Transverse colon (tissue), 4 donors: ENCODE measurements at regions not wholly inside any gene's neighbourhood (a gene's known extent, or its start where the extent isn't known, plus 50 kb on each side); places are given as distances from the start of the nearest gene placed in this dataset.

Source experiments
- DNase-seq: peaks from one replicate; pipeline ENCODE4 v3.0.0-alpha.2; 2019
- H3K27ac ChIP-seq, 4 donors: fragments of 200-600 bp; sonication (generic); 2 replicates each; pipeline ENCODE4 v1.5.1; 2016 to 2018; ENCODE audit warnings: inconsistent platforms in 4 of 4
- H3K27me3 ChIP-seq: fragments of 200-600 bp; sonication (generic); 2 replicates; pipeline ENCODE4 v1.5.1; 2017; ENCODE audit warnings: inconsistent platforms
- H3K36me3 ChIP-seq, 4 donors: fragments of 200-600 bp; sonication (generic); 2 replicates each; pipeline ENCODE4 v1.5.1; 2017 to 2019; ENCODE audit warnings: inconsistent platforms in 4 of 4
- H3K4me1 ChIP-seq, 4 donors: fragments of 200-600 bp; sonication (generic); 2 replicates each; pipeline ENCODE4 v1.5.1; 2017 to 2020; ENCODE audit warnings: inconsistent platforms in 4 of 4
- H3K4me3 ChIP-seq, 4 donors: fragments of 200-600 bp; sonication (generic); 1 replicate in 1 of 4; 2 replicates in 3 of 4; pipeline versions ENCODE4 v1.5.1 to v1.6.1; 2017 to 2019; ENCODE audit warnings: inconsistent platforms in 4 of 4
- H3K9me3 ChIP-seq, 2 donors: fragments of 200-600 bp; sonication (generic); 2 replicates each; pipeline ENCODE4 v1.5.1; 2017 to 2019; ENCODE audit warnings: inconsistent platforms in 2 of 2
- EP300 ChIP-seq: sonication (generic); formaldehyde crosslinking; IDR thresholded peaks from one replicate; pipeline ENCODE4 v1.6.1; 2017; ENCODE audit warnings: antibody characterized with exemption, low read depth
- POLR2A ChIP-seq: fragments of 450-650 bp; IDR thresholded peaks from one replicate; pipeline ENCODE4 v1.6.1; 2016; ENCODE audit warnings: antibody characterized with exemption, mild to moderate bottlenecking, moderate library complexity
- POLR2AphosphoS5 ChIP-seq, 3 donors: sonication (generic); formaldehyde crosslinking; IDR thresholded peaks; one replicate each; pipeline ENCODE4 v1.6.1; 2016; ENCODE audit warnings: antibody characterized with exemption in 3 of 3
- whole genome bisulfite sequencing, 2 donors: methylation state at CpG; one replicate each; pipeline ENCODE4 v1.1.5; 2018; ENCODE audit warnings: low coverage in 1 of 2; 5-methylcytosine and 5-hydroxymethylcytosine counted together
- in situ Hi-C, 4 donors: fragments of 200-750 bp; cut with MboI; loops; one replicate each; pipeline versions ENCODE4 v1.15.0 to v1.15.1; 2017; ENCODE audit warnings: low sequenced_read_pairs in 3 of 4, low pct_ligation_motif_present in 1 of 4, low pct_unique_long_range_greater_than_20kb in 1 of 4
- intact Hi-C: fragments of 100-400 bp; cut with DNase I; formaldehyde crosslinking; loops from one replicate; pipeline ENCODE4 v1.15.1; 2023; ENCODE audit warnings: low total_unique reads
- small RNA-seq, 4 donors: library from RNA; depleted of rRNA; stranded (forward); fragments of <200 nt; gene quantifications; one replicate each; pipeline ENCODE3, GENCODE V24; 2016
- TF ChIP-seq, protein P1 (sequence below), 5 experiments: fragments of 200-600 bp in 3 of 5; fragments of 450-650 bp in 2 of 5; sonication (generic) in 3 of 5; IDR thresholded peaks; 1 replicate in 2 of 5; 2 replicates in 3 of 5; pipeline ENCODE4 v1.5.1; 2016 to 2017; ENCODE audit warnings: antibody characterized with exemption in 5 of 5, inconsistent platforms in 3 of 5, mild to moderate bottlenecking in 2 of 5, moderate library complexity in 1 of 5

DNA sequence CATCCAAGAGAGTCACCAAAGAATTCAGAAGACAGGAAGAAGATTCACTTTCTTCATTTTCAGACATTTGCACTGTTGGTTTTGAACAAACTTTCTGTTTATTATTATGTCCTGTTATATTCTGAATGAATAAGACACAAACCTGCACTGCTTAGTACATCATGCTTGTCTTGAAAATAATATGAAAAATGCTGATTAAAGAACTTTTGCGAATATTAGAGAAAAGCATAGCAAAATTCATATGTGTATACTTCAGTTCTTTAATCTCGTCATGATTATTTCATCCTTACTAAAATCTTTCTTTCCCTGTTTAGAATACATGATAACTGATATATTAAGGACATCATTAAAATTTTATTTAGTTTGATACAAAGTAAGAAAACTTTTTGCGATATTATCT is 504.1 kb downstream of the POM121L12 start:
- no peaks in the 10 kb centered on the region for H3K27me3 ChIP-seq
- no peak for DNase-seq
- no peaks in the 10 kb centered on the region for H3K9me3 ChIP-seq
- no peaks in the 10 kb centered on the region for H3K4me1 ChIP-seq
- 91 to 95% methylated on average over 3 of the region's 3 CpGs for WGBS, 2 donors
- intact Hi-C loops: no loop called here
- TF ChIP-seq EP300 (no peak), POLR2AphosphoS5 (IDR thresholded peaks at IDR 0.05) (no peak), POLR2A (no peak)
- TF ChIP-seq, protein P1, sequence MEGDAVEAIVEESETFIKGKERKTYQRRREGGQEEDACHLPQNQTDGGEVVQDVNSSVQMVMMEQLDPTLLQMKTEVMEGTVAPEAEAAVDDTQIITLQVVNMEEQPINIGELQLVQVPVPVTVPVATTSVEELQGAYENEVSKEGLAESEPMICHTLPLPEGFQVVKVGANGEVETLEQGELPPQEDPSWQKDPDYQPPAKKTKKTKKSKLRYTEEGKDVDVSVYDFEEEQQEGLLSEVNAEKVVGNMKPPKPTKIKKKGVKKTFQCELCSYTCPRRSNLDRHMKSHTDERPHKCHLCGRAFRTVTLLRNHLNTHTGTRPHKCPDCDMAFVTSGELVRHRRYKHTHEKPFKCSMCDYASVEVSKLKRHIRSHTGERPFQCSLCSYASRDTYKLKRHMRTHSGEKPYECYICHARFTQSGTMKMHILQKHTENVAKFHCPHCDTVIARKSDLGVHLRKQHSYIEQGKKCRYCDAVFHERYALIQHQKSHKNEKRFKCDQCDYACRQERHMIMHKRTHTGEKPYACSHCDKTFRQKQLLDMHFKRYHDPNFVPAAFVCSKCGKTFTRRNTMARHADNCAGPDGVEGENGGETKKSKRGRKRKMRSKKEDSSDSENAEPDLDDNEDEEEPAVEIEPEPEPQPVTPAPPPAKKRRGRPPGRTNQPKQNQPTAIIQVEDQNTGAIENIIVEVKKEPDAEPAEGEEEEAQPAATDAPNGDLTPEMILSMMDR (IDR thresholded peaks at IDR 0.05): no peak
- no peaks in the 10 kb centered on the region for H3K36me3 ChIP-seq
- in situ Hi-C loops: no loop called here
- no peak overlapping the region for H3K4me3 ChIP-seq
- no peak overlapping the region for H3K27ac ChIP-seq

DNA sequence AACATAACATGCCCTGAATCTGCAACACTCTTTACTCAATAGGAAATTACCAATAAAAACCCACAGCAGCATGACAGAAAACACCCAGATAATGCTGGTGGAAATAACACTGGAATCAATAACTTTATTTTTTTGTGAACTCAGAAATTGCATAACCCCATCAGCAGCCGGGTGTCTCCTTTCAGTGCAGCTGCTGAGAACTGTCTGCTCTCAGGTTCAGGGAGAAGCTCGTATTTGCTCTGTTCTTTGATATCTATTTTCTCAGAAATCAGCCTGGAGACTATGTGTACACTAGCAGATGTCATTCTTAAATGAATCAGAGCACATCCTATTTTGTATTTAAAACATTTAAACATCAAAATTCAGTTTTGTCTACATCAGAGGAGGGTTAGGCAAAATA is 506.0 kb downstream of the POM121L12 start:
- TF ChIP-seq EP300: no peak
- no peak for TF ChIP-seq POLR2AphosphoS5 (IDR thresholded peaks at IDR 0.05)
- no peak for TF ChIP-seq POLR2A
- TF ChIP-seq, protein P1 (IDR thresholded peaks at IDR 0.05): no peak
- no peaks in the 10 kb centered on the region for H3K9me3 ChIP-seq
- H3K27me3 ChIP-seq: no peaks in the 10 kb centered on the region
- no peak overlapping the region for H3K27ac ChIP-seq
- 35 to 60% methylated on average over 1 to 2 of the region's 2 CpGs for WGBS, 2 donors
- DNase-seq: no peak
- H3K4me1 ChIP-seq: no peaks in the 10 kb centered on the region
- no peaks in the 10 kb centered on the region for H3K36me3 ChIP-seq
- in situ Hi-C loops (no loop called here), intact Hi-C loops (no loop called here)
- H3K4me3 ChIP-seq: no peak overlapping the region

DNA sequence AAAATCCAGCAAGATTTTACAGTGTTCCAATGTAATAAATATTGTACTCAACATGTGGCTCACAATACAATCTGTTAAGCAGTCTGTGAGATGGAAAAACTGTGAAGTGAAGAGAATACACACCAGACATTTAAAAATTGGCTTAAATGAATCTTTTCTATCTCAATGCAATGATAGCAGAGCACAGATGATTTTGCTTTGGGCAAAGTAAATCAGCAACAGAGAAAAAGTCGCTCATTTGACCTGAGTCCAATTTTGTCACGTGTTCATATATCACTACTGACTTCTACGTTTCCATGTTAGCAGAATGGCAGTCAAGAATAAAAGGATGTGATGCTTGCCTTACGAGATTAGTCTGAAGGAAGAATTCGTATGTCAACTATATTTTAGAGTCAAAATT is 506.7 kb downstream of the POM121L12 start:
- TF ChIP-seq POLR2A (no peak), POLR2AphosphoS5 (IDR thresholded peaks at IDR 0.05) (no peak), EP300 (no peak)
- TF ChIP-seq, protein P1 (IDR thresholded peaks at IDR 0.05): no peak
- intact Hi-C loops (no loop called here), in situ Hi-C loops (no loop called here)
- no peak for DNase-seq
- no peaks in the 10 kb centered on the region for H3K4me1 ChIP-seq
- no peaks in the 10 kb centered on the region for H3K9me3 ChIP-seq
- 52 to 59% methylated on average over 5 of the region's 5 CpGs for WGBS, 2 donors
- no peaks in the 10 kb centered on the region for H3K27me3 ChIP-seq
- no peaks in the 10 kb centered on the region for H3K36me3 ChIP-seq
- no peak overlapping the region for H3K4me3 ChIP-seq
- H3K27ac ChIP-seq: no peak overlapping the region

Small RNAs in the stretch of these regions (small RNA-seq; reads per million reads assigned to genes)
- 0 reads per million in 4 donors for gene RN7SKP218
- 0 reads per million in 4 donors for gene RNU1-14P
